ENCODE measurements at regions not wholly inside any gene's neighbourhood (a gene's known extent, or its start where the extent isn't known, plus 50 kb on each side); places are given as distances from the start of the nearest gene placed in this dataset.
"Not testable (repeated sequence)": the region's sequence is repeated elsewhere in the genome, so short reads cannot be mapped to it uniquely, and the experiment has no call there.

DNA sequence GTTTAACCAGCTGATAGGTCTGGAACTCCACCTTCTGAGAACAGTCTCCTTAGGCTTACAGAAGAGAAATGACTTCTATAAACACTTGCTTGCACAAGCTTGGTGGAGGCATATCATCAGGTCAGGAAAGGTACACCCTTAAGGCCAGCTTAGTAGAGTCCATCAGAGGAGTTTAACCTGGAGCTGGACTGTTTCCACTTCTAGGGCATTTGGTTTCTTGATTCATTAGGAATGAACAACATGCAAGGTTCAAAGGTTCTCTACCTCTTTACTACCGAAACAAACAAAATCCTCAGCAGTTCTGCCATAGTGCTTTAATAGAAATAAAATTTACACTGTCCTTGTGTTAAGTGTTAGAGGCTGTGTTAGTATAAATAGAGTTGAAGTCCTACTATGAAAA, 171.4 kb upstream of the NPY2R start:
- TF ChIP-seq, protein P1, sequence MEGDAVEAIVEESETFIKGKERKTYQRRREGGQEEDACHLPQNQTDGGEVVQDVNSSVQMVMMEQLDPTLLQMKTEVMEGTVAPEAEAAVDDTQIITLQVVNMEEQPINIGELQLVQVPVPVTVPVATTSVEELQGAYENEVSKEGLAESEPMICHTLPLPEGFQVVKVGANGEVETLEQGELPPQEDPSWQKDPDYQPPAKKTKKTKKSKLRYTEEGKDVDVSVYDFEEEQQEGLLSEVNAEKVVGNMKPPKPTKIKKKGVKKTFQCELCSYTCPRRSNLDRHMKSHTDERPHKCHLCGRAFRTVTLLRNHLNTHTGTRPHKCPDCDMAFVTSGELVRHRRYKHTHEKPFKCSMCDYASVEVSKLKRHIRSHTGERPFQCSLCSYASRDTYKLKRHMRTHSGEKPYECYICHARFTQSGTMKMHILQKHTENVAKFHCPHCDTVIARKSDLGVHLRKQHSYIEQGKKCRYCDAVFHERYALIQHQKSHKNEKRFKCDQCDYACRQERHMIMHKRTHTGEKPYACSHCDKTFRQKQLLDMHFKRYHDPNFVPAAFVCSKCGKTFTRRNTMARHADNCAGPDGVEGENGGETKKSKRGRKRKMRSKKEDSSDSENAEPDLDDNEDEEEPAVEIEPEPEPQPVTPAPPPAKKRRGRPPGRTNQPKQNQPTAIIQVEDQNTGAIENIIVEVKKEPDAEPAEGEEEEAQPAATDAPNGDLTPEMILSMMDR (IDR thresholded peaks at IDR 0.05; ENCODE audit: borderline replicate concordance, control extremely low read depth, extremely low read depth, insufficient read depth, missing control alignments), result no peak
- no peak for DNase-seq (ENCODE audit: low spot score)
- in situ Hi-C loops (cut with MboI; ENCODE audit: low sequenced_read_pairs, unreplicated experiment), result no loop called here

DNA sequence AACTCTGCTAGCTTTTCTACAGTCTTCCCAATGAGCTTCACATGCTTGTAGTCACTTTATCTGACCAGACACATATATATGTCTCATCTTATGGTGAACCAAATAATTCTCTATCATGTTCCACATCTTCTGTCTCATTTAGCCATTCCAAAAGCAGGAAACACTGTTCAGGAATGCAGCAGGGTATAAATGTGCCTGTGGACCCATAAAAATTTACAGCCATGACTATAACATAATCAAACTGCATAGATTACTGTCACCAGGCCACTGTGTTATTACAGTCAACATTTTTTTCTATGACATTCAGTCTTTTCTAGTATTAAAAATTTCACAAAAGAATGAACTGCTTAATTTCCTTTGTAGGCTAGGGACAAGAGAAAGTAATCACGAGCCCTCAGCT, 170.0 kb upstream of the NPY2R start:
- in situ Hi-C loops (cut with MboI; ENCODE audit: low sequenced_read_pairs, unreplicated experiment), result no loop called here
- TF ChIP-seq, protein P1 (IDR thresholded peaks at IDR 0.05; ENCODE audit: borderline replicate concordance, control extremely low read depth, extremely low read depth, insufficient read depth, missing control alignments), result no peak

DNA sequence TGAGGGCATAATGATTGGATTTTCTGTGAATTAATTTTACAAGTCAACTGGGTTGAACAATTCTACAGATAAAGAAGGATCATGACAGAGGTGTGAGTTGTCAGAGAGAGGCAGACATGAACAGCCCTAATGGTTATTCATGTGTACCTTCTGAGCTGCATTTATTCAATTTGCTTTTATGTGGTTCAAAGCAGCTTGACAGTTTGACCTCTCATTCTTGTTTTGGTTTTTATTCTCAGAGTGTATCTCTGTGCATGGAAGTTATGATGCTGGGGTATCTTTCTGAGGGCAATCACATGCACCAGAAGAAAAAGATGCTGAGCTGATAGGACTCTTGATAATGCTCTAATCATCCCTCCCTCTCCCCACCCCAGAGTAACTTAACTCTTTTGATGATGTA, 169.3 kb upstream of the NPY2R start:
- in situ Hi-C loops (cut with MboI; ENCODE audit: low sequenced_read_pairs, unreplicated experiment), result no loop called here
- TF ChIP-seq, protein P1 (IDR thresholded peaks at IDR 0.05; ENCODE audit: borderline replicate concordance, control extremely low read depth, extremely low read depth, insufficient read depth, missing control alignments), result no peak
- DNase-seq (ENCODE audit: low spot score), result no peak

More for the DNA sequence above, 170.0 kb upstream of the NPY2R start:
- no peak for DNase-seq (ENCODE audit: low spot score)

- in situ Hi-C loops (cut with MboI; ENCODE audit: low sequenced_read_pairs, unreplicated experiment), result no loop called here
- TF ChIP-seq, protein P1 (IDR thresholded peaks at IDR 0.05; ENCODE audit: borderline replicate concordance, control extremely low read depth, extremely low read depth, insufficient read depth, missing control alignments), result no peak
- DNase-seq (ENCODE audit: low spot score), result no peak
Observed at GRCh38 chr4:155040031-155040430, 168.4 kb upstream of the NPY2R start.

DNA sequence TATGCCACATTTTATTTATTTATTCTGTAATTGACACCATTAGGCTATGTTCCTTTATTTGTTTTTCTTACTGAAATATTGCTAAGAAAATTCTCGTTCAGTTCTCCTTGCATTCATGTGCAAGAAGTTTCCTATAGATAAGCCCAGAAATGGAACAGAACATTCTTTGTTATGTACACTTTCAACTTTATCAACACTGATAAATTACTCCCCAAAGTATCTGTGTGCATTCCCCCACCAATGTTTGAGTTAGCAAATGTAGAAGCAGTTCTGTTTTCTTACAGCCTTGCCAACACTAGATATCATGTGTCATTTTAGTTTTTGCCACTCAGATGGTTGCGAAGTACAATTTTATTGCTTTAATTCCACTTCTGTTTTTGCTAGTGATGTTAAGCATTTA, 166.4 kb upstream of the NPY2R start:
- no peak for DNase-seq (ENCODE audit: low spot score)
- TF ChIP-seq, protein P1 (IDR thresholded peaks at IDR 0.05; ENCODE audit: borderline replicate concordance, control extremely low read depth, extremely low read depth, insufficient read depth, missing control alignments), result no peak
- in situ Hi-C loops (cut with MboI; ENCODE audit: low sequenced_read_pairs, unreplicated experiment), result no loop called here

DNA sequence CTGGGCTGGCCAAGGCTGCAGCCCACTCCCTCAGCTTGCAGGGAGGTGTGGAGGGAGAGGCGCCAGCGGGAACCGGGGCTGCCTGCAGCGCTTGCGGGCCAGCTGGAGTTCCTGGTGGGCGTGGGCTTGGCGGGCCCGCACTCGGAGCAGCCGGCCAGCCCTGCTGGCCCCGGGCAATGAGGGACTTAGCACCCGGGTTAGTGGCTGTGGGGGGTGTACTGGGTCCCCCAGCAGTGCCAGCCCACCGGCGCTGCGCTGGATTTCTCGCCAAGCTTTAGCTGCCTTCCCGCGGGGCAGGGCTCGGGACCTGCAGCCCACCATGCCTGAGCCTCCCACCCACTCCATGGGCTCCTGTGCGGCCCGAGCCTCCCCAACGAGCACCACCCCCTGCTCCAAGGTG, 164.2 kb upstream of the NPY2R start:
- DNase-seq (ENCODE audit: low spot score); in situ Hi-C loops (cut with MboI; ENCODE audit: low sequenced_read_pairs, unreplicated experiment): not testable (repeated sequence)

DNA sequence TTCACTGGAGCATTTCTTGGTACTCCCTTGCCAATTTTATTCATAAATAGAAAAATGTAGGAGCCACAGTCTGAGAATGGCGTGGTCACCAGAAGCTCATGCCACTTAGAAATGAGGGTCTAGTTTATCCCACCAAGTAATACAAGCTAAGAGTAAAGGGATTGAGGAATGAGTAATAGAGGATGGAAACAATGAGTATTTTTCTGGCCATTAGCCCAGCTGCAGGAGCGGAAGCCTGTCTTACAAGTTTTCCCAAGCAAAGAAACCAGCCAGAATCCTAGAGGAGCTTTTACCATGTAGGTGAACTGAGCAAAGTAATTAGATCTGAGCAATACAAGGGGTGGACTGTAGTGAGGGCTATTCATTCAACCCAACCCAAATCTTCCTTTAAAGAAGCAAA, 160.7 kb upstream of the NPY2R start:
- in situ Hi-C loops (cut with MboI; ENCODE audit: low sequenced_read_pairs, unreplicated experiment), result no loop called here
- TF ChIP-seq, protein P1 (IDR thresholded peaks at IDR 0.05; ENCODE audit: borderline replicate concordance, control extremely low read depth, extremely low read depth, insufficient read depth, missing control alignments), result no peak
- no peak for DNase-seq (ENCODE audit: low spot score)

- DNase-seq (ENCODE audit: low spot score); in situ Hi-C loops (cut with MboI; ENCODE audit: low sequenced_read_pairs, unreplicated experiment): not testable (repeated sequence)
Observed at GRCh38 chr4:155054042-155054441, 154.4 kb upstream of the NPY2R start.
